Keratinocyte (primary cell): ENCODE measurements at regions not wholly inside any gene's neighbourhood (a gene's known extent, or its start where the extent isn't known, plus 50 kb on each side); places are given as distances from the start of the nearest gene placed in this dataset.

Experiments used
- DNase-seq: peaks from one replicate; pipeline ENCODE4 v3.0.0-alpha.2; 2011; ENCODE audit warnings: low read depth, missing footprints, low spot score
- FAIRE-seq: peaks from 2 replicates; lab custom pipeline; 2011; peaks lifted over from hg19 to GRCh38; lab: Jason Lieb, UNC
- H2AFZ ChIP-seq: 2 replicates; pipeline ENCODE4 v1.6.0; 2012; ENCODE audit warnings: low read length, control low read depth, inconsistent platforms; ENCODE audit not compliant: control insufficient read depth
- H3K27ac ChIP-seq: 2 replicates; pipeline ENCODE4 v1.5.1; 2011; ENCODE audit warnings: low read length; ENCODE audit not compliant: control insufficient read depth, insufficient read depth
- H3K27me3 ChIP-seq: 3 replicates; pipeline ENCODE4 v1.6.0; 2011; ENCODE audit warnings: low read length; ENCODE audit not compliant: control insufficient read depth, insufficient read depth; ENCODE audit errors: extremely low read depth
- H3K36me3 ChIP-seq, 2 experiments: 2 replicates in 1 of 2; 3 replicates in 1 of 2; pipeline ENCODE4 v1.5.1; 2011; ENCODE audit warnings: low read length in 2 of 2, mild to moderate bottlenecking in 1 of 2; ENCODE audit not compliant: control insufficient read depth in 2 of 2, insufficient read depth in 2 of 2; ENCODE audit errors: extremely low read depth in 1 of 2
- H3K4me1 ChIP-seq: 3 replicates; pipeline ENCODE4 v1.5.1; 2011; ENCODE audit warnings: low read length; ENCODE audit not compliant: control insufficient read depth, insufficient read depth; ENCODE audit errors: extremely low read depth
- H3K4me2 ChIP-seq: 3 replicates; pipeline ENCODE4 v1.6.0; 2011; ENCODE audit warnings: low read depth, low read length; ENCODE audit not compliant: control insufficient read depth, insufficient read depth; ENCODE audit errors: extremely low read depth
- H3K4me3 ChIP-seq, 3 experiments: fragments of 200-600 bp in 1 of 3; sonication (generic) in 1 of 3; 2 replicates in 2 of 3; 3 replicates in 1 of 3; pipeline ENCODE4 v1.5.1; 2011 to 2016; ENCODE audit warnings: low read length in 3 of 3, mild to moderate bottlenecking in 3 of 3, control low read depth in 2 of 3, inconsistent platforms in 1 of 3, low read depth in 1 of 3, mixed read lengths in 1 of 3, mixed run types in 1 of 3, moderate library complexity in 1 of 3; ENCODE audit not compliant: control insufficient read depth in 2 of 3, insufficient read depth in 2 of 3; ENCODE audit errors: extremely low read depth in 1 of 3
- H3K79me2 ChIP-seq: 2 replicates; pipeline ENCODE4 v1.6.0; 2012; ENCODE audit warnings: low read length; ENCODE audit not compliant: control insufficient read depth, insufficient read depth
- H3K9ac ChIP-seq: 3 replicates; pipeline ENCODE4 v1.6.0; 2011; ENCODE audit warnings: low read length; ENCODE audit not compliant: control insufficient read depth, insufficient read depth; ENCODE audit errors: extremely low read depth
- H3K9me1 ChIP-seq: 3 replicates; pipeline ENCODE4 v1.6.0; 2011; ENCODE audit warnings: low read length; ENCODE audit not compliant: control insufficient read depth, insufficient read depth; ENCODE audit errors: extremely low read depth
- H3K9me3 ChIP-seq: 2 replicates; pipeline ENCODE4 v1.5.1; 2012; ENCODE audit warnings: low read depth, low read length; ENCODE audit not compliant: control insufficient read depth
- H4K20me1 ChIP-seq: 3 replicates; pipeline ENCODE4 v1.6.0; 2011; ENCODE audit warnings: low read length; ENCODE audit not compliant: control insufficient read depth, insufficient read depth; ENCODE audit errors: extremely low read depth
- EZH2 ChIP-seq: IDR thresholded peaks from one replicate; pipeline ENCODE4 v1.6.1; 2012; ENCODE audit warnings: inconsistent platforms, mild to moderate bottlenecking, low read length, moderate library complexity
- dilution Hi-C: fragments of 300-500 bp; cut with MboI; formaldehyde crosslinking; loops from one replicate; pipeline ENCODE4 v1.7.0; 2020; ENCODE audit warnings: low sequenced_read_pairs; ENCODE audit not compliant: extremely low pct_ligation_motif_present
- small RNA-seq, 3 experiments: library from RNA; depleted of rRNA; stranded (forward); fragments of <200 nt; gene quantifications; one replicate each; pipeline ENCODE3, GENCODE V24; 2012; ENCODE audit warnings: low read depth in 3 of 3, low replicate concordance in 1 of 3; ENCODE audit not compliant: insufficient read length in 3 of 3

- H3K4me3 ChIP-seq, result no peak overlapping the region
- dilution Hi-C loops, result no loop called here
- H3K9ac ChIP-seq, result no peak overlapping the region
- DNase-seq, result no peak
- no peaks in the 10 kb centered on the region for H3K27me3 ChIP-seq
- no peak for TF ChIP-seq EZH2
- no peaks in the 10 kb centered on the region for H3K9me1 ChIP-seq
- no peaks in the 10 kb centered on the region for H3K36me3 ChIP-seq
- no peaks in the 10 kb centered on the region for H3K79me2 ChIP-seq
- H3K4me1 ChIP-seq, result no peaks in the 10 kb centered on the region
- no peak overlapping the region for H2AFZ ChIP-seq
- no peaks in the 10 kb centered on the region for H3K9me3 ChIP-seq
- no peak overlapping the region for H3K27ac ChIP-seq
- no peak for FAIRE-seq
- H3K4me2 ChIP-seq, result no peak overlapping the region
- no peaks in the 10 kb centered on the region for H4K20me1 ChIP-seq
Observed at GRCh38 chr6:19781269-19781668, 55.9 kb upstream of the ID4 start.

GRCh38 chr6:19782588-19782987 is 54.6 kb upstream of the ID4 start:
- H3K27me3 ChIP-seq, result no peaks in the 10 kb centered on the region
- no peak overlapping the region for H3K4me3 ChIP-seq
- FAIRE-seq (no peak), DNase-seq (no peak)
- H3K4me1 ChIP-seq, result no peaks in the 10 kb centered on the region
- H2AFZ ChIP-seq, result no peak overlapping the region
- H3K36me3 ChIP-seq, result no peaks in the 10 kb centered on the region
- no peaks in the 10 kb centered on the region for H3K9me1 ChIP-seq
- TF ChIP-seq EZH2, result no peak
- dilution Hi-C loops, result no loop called here
- H3K27ac ChIP-seq, result no peak overlapping the region
- H3K4me2 ChIP-seq, result no peak overlapping the region
- no peak overlapping the region for H3K9ac ChIP-seq
- H3K9me3 ChIP-seq, result no peaks in the 10 kb centered on the region
- no peaks in the 10 kb centered on the region for H3K79me2 ChIP-seq
- H4K20me1 ChIP-seq, result no peaks in the 10 kb centered on the region

Small RNA genes lying in the stretch of these regions (small RNA-seq; reads per million reads assigned to genes)
- gene MIR548A1, result 0 reads per million in 3 experiments
- 0 reads per million in 3 experiments for gene RNA5SP205
- 0 reads per million in 3 experiments for gene RNU6-801P
